Lung (tissue), 11 donors: ENCODE measurements at regions not wholly inside any gene's neighbourhood (a gene's known extent, or its start where the extent isn't known, plus 50 kb on each side); places are given as distances from the start of the nearest gene placed in this dataset.

Source experiments
- ATAC-seq: fragments of 200-7000 bp; cut with Tn5 transposase; one replicate; pipeline ENCODE4 v1.9.1; 2020; ENCODE audit warnings: moderate number of reproducible peaks; ENCODE audit not compliant: insufficient read depth, low FRiP score
- DNase-seq, 3 donors: peaks; one replicate each; pipeline ENCODE4 v3.0.0-alpha.2; 2013 to 2017
- H3K27ac ChIP-seq, 2 donors: one replicate each; pipeline ENCODE4 v1.5.1; 2013; ENCODE audit warnings: mild to moderate bottlenecking in 2 of 2, moderate library complexity in 2 of 2, control low read depth in 1 of 2, inconsistent platforms in 1 of 2, low read depth in 1 of 2, low read length in 1 of 2
- H3K27me3 ChIP-seq, 3 donors: one replicate each; pipeline ENCODE4 v1.5.1; 2013; ENCODE audit warnings: low read length in 2 of 3; ENCODE audit not compliant: control insufficient read depth in 3 of 3, insufficient read depth in 3 of 3
- H3K36me3 ChIP-seq, 4 donors: one replicate each; pipeline ENCODE4 v1.5.1; 2013; ENCODE audit warnings: low read length in 4 of 4, mild to moderate bottlenecking in 1 of 4, moderate library complexity in 1 of 4; ENCODE audit not compliant: control insufficient read depth in 4 of 4, insufficient read depth in 4 of 4
- H3K4me1 ChIP-seq, 5 donors: one replicate each; pipeline ENCODE4 v1.5.1; 2013; ENCODE audit warnings: low read length in 5 of 5, mild to moderate bottlenecking in 2 of 5, moderate library complexity in 1 of 5; ENCODE audit not compliant: control insufficient read depth in 5 of 5, insufficient read depth in 5 of 5
- H3K4me3 ChIP-seq: one replicate; pipeline ENCODE4 v1.5.1; 2013; ENCODE audit warnings: mild to moderate bottlenecking, control low read depth, moderate library complexity
- H3K9ac ChIP-seq, 2 donors: one replicate each; pipeline ENCODE4 v1.5.1; 2013; ENCODE audit warnings: low read length in 2 of 2, control low read depth in 1 of 2; ENCODE audit not compliant: insufficient read depth in 1 of 2
- H3K9me3 ChIP-seq, 4 donors: one replicate each; pipeline ENCODE4 v1.5.1; 2013; ENCODE audit warnings: low read length in 3 of 4, mild to moderate bottlenecking in 1 of 4, moderate library complexity in 1 of 4; ENCODE audit not compliant: control insufficient read depth in 4 of 4, insufficient read depth in 3 of 4
- WGBS, 2 donors: extraction: QIAGEN DNeasy Blood & Tissue Kit; methylation state at CpG; one replicate each; pipeline ENCODE4 v1.1.7; 2013; 5-methylcytosine and 5-hydroxymethylcytosine counted together
- TF ChIP-seq, protein P1 (sequence below): IDR thresholded peaks from 2 replicates; pipeline ENCODE4 v1.5.1; 2012; ENCODE audit warnings: mild to moderate bottlenecking; ENCODE audit errors: control extremely low read depth, extremely low read depth
- donor health status: control.
- donor health status: control.
- donor health status: Bipolar disorder and iron deficiency.
- donor health status: healthy.
- donor health status: DM: yes; HTN: yes; CAD: no.

DNA sequence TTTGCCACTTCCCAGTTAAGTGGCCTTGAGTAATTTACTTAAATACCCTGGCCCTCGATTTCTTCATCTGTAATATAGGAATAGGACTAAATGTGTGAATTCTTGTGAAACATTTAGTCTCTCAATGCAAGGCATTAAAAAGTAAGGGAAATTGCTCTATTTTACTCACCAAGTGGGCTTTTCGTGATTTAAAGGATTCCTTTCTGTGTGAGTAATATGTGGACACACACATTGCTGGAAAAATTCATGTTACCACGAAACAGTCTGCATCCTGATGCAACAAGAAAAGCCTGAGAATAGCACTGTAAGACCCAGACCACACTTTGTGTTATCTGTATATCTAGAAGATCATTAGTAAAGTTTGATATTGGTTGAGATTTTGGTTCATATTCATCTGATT lies 1243.0 kb upstream of the CDH9 start:
- Histone ChIP-seq H3K27me3 (no peaks in the 10 kb centered on the region), H3K9me3 (no peaks in the 10 kb centered on the region), H3K4me3 (no peak overlapping the region), H3K36me3 (no peaks in the 10 kb centered on the region), H3K4me1 (no peaks in the 10 kb centered on the region), H3K9ac (no peak overlapping the region), H3K27ac (no peak overlapping the region)
- DNase-seq = no peak
- WGBS, 2 donors = 66 to 76% methylated on average over 3 of the region's 3 CpGs
- TF ChIP-seq, protein P1, sequence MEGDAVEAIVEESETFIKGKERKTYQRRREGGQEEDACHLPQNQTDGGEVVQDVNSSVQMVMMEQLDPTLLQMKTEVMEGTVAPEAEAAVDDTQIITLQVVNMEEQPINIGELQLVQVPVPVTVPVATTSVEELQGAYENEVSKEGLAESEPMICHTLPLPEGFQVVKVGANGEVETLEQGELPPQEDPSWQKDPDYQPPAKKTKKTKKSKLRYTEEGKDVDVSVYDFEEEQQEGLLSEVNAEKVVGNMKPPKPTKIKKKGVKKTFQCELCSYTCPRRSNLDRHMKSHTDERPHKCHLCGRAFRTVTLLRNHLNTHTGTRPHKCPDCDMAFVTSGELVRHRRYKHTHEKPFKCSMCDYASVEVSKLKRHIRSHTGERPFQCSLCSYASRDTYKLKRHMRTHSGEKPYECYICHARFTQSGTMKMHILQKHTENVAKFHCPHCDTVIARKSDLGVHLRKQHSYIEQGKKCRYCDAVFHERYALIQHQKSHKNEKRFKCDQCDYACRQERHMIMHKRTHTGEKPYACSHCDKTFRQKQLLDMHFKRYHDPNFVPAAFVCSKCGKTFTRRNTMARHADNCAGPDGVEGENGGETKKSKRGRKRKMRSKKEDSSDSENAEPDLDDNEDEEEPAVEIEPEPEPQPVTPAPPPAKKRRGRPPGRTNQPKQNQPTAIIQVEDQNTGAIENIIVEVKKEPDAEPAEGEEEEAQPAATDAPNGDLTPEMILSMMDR = no peak
- no peak for ATAC-seq

GRCh38 chr5:28275931-28276330 lies 1237.5 kb upstream of the CDH9 start:
- no peak for DNase-seq
- WGBS, 2 donors = 69 to 70% methylated on average over 4 of the region's 4 CpGs
- Histone ChIP-seq H3K36me3 (no peaks in the 10 kb centered on the region), H3K4me3 (no peak overlapping the region), H3K27me3 (no peaks in the 10 kb centered on the region), H3K9me3 (peaks cover 0 to 2% (median 0%) of the 10 kb centered on the region in 4 donors), H3K27ac (no peak overlapping the region), H3K9ac (no peak overlapping the region), H3K4me1 (no peaks in the 10 kb centered on the region)
- TF ChIP-seq, protein P1 = no peak
- no peak for ATAC-seq

DNA sequence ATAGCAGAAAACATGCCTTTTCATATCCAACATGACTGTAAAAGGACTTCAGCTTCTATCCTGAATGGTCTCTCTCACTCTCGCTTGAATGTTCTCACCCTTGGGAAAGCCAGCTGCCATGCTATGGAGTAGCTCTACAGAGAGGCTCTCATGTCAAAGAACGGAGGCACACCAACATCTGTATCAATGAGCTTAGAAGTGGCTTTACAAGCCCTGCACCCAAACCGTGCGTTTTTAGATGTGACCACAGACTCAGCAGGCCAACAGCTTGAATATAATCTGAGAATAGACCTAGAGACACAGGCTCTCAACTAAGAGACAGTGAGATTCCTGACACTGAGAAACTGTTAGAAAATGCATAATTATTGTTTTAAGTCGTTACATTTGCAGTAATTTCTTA lies 1231.6 kb upstream of the CDH9 start:
- Histone ChIP-seq H3K9ac (no peak overlapping the region), H3K27me3 (no peaks in the 10 kb centered on the region), H3K27ac (no peak overlapping the region), H3K4me3 (no peak overlapping the region), H3K36me3 (no peaks in the 10 kb centered on the region), H3K9me3 (peaks cover 0 to 3% (median 0%) of the 10 kb centered on the region in 4 donors), H3K4me1 (no peaks in the 10 kb centered on the region)
- TF ChIP-seq, protein P1 = no peak
- no peak for ATAC-seq
- no peak for DNase-seq
- WGBS, 2 donors = 79 to 81% methylated on average over 5 of the region's 5 CpGs

GRCh38 chr5:28265877-28266276 lies 1227.5 kb upstream of the CDH9 start:
- H3K27me3 ChIP-seq = no peaks in the 10 kb centered on the region
- no peaks in the 10 kb centered on the region for H3K36me3 ChIP-seq
- DNase-seq = no peak
- H3K9me3 ChIP-seq = peaks cover 0 to 3% (median 0%) of the 10 kb centered on the region in 4 donors
- TF ChIP-seq, protein P1 = no peak
- H3K4me3 ChIP-seq = no peak overlapping the region
- ATAC-seq = no peak
- WGBS, 2 donors = 76 to 81% methylated on average over 2 of the region's 2 CpGs
- no peak overlapping the region for H3K27ac ChIP-seq
- H3K9ac ChIP-seq = no peak overlapping the region
- no peaks in the 10 kb centered on the region for H3K4me1 ChIP-seq
